NCI-H2227 treated with DMSO at 0.1 percent for 48 hours (cell line): ENCODE measurements at regions not wholly inside any gene's neighbourhood (a gene's known extent, or its start where the extent isn't known, plus 50 kb on each side); places are given as distances from the start of the nearest gene placed in this dataset.
"Not testable (repeated sequence)": the region's sequence is repeated elsewhere in the genome, so short reads cannot be mapped to it uniquely, and the experiment has no call there.

Source experiments
- DNase-seq: peaks from one replicate; lab custom pipeline; 2025; lab: John Stamatoyannopoulos, UW

DNA sequence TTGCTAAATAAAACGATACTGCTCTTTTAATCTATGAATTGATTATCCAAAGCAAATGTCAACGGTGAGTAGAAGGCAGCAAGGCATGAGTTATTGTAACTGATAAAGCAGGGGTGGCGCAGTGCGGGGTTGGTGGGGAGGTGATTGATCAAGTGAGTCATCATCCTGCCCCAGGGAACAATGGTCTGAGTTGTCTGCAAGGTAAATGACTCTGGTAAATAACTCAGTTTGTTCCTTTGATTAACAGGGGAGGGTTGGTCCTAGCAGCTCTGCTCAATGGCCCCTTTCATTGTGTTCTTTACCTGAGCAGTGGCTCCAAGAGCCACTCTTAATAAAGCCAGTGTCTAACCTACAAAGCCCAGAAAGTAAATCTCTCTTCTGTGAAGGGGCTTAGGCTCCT lies 91.8 kb downstream of the QRSL1 start:
- not testable (repeated sequence) for DNase-seq
